WERI-Rb-1 (cell line): ENCODE measurements at regions not wholly inside any gene's neighbourhood (a gene's known extent, or its start where the extent isn't known, plus 50 kb on each side); places are given as distances from the start of the nearest gene placed in this dataset.

Experiments used
- DNase-seq: peaks from one replicate; pipeline ENCODE4 v3.0.0-alpha.2; 2020
- H3K27ac ChIP-seq: fragments of 250-450 bp; sonication (Bioruptor Pico); 2 replicates; pipeline ENCODE4 v1.5.1; 2020; ENCODE audit warnings: mild to moderate bottlenecking, moderate library complexity
- H3K27me3 ChIP-seq: fragments of 250-450 bp; sonication (Bioruptor Pico); 2 replicates; pipeline ENCODE4 v1.5.1; 2021; ENCODE audit warnings: mild to moderate bottlenecking, low read depth, moderate library complexity; ENCODE audit not compliant: insufficient read depth, severe bottlenecking
- H3K36me3 ChIP-seq: fragments of 250-450 bp; sonication (Bioruptor Pico); 2 replicates; pipeline ENCODE4 v1.5.1; 2020; ENCODE audit warnings: mild to moderate bottlenecking, moderate library complexity
- H3K4me3 ChIP-seq: 2 replicates; pipeline ENCODE4 v1.5.1; 2011; ENCODE audit warnings: low read depth, mild to moderate bottlenecking, control low read depth, low read length
- H3K9me3 ChIP-seq: fragments of 250-450 bp; sonication (Bioruptor Pico); 2 replicates; pipeline ENCODE4 v1.5.1; 2021; ENCODE audit warnings: mild to moderate bottlenecking, moderate library complexity; ENCODE audit not compliant: severe bottlenecking
- TF ChIP-seq, protein P1 (sequence below): IDR thresholded peaks from 2 replicates; pipeline ENCODE4 v1.5.1; 2011; ENCODE audit warnings: low read depth, mild to moderate bottlenecking, control low read depth, inconsistent platforms, low read length

DNA sequence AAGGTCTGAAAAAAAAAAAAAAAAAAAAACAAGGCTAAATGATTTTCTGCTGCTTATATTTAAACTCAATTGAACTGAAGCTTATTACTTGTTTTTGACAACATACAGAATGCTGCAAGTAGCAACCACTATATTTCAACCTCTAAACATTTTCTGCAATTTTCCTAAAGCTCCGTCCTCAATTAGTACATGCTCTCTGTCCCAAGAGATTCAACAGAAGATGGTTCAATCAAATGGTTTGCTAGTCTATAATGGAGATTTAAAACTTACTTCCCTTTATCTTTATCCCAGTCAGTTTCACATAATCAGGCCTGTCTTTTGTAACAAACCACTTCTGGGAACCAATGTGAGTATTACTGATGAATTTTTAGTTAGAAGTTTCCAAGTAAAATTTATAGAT, 485.1 kb upstream of the CDH7 start:
- Histone ChIP-seq H3K27ac (no peak overlapping the region), H3K27me3 (no peaks in the 10 kb centered on the region), H3K36me3 (no peaks in the 10 kb centered on the region), H3K4me3 (no peak overlapping the region), H3K9me3 (no peaks in the 10 kb centered on the region)
- TF ChIP-seq, protein P1, sequence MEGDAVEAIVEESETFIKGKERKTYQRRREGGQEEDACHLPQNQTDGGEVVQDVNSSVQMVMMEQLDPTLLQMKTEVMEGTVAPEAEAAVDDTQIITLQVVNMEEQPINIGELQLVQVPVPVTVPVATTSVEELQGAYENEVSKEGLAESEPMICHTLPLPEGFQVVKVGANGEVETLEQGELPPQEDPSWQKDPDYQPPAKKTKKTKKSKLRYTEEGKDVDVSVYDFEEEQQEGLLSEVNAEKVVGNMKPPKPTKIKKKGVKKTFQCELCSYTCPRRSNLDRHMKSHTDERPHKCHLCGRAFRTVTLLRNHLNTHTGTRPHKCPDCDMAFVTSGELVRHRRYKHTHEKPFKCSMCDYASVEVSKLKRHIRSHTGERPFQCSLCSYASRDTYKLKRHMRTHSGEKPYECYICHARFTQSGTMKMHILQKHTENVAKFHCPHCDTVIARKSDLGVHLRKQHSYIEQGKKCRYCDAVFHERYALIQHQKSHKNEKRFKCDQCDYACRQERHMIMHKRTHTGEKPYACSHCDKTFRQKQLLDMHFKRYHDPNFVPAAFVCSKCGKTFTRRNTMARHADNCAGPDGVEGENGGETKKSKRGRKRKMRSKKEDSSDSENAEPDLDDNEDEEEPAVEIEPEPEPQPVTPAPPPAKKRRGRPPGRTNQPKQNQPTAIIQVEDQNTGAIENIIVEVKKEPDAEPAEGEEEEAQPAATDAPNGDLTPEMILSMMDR = no peak
- DNase-seq = no peak

DNA sequence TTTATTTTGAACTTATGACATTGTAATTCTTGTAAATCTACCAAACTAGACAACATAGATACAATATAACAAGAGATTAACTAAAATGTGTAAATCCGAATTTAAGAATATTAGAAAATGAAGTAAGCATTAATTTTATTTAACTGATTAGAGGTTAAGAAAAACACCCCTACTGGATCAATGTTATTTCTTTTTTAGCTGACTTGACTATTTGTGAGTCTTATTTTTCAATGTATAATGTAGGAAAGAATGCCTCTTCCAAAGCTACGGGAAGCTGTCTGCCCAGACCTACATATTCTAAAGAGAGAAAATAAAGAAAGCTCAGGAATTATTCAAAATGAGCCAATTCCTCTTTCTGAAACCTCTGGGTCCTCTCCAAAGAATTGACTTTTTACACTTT, 490.8 kb upstream of the CDH7 start:
- DNase-seq = no peak
- Histone ChIP-seq H3K27me3 (no peaks in the 10 kb centered on the region), H3K27ac (no peak overlapping the region), H3K36me3 (no peaks in the 10 kb centered on the region), H3K4me3 (no peak overlapping the region), H3K9me3 (no peaks in the 10 kb centered on the region)
- TF ChIP-seq, protein P1 = no peak

DNA sequence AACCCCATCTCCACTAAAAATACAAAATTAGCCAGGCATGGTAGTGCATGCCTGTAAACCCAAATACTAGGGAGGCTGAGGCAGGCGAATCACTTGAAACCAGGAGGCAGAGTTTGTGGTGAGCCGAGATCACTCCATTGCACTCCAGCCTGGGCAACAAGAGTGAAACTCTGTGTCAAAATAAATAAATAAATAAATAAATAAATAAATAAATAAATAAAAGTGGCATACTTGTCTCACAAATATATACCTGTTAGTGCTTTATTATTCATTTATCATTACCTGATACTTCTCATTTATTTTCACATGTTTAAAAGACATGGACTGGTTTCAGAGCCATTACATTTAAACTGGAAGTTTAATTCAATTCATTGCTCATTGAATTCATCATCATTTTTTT, 491.4 kb upstream of the CDH7 start:
- Histone ChIP-seq H3K9me3 (no peaks in the 10 kb centered on the region), H3K27ac (no peak overlapping the region), H3K27me3 (no peaks in the 10 kb centered on the region), H3K36me3 (no peaks in the 10 kb centered on the region), H3K4me3 (no peak overlapping the region)
- TF ChIP-seq, protein P1 = no peak
- no peak for DNase-seq

DNA sequence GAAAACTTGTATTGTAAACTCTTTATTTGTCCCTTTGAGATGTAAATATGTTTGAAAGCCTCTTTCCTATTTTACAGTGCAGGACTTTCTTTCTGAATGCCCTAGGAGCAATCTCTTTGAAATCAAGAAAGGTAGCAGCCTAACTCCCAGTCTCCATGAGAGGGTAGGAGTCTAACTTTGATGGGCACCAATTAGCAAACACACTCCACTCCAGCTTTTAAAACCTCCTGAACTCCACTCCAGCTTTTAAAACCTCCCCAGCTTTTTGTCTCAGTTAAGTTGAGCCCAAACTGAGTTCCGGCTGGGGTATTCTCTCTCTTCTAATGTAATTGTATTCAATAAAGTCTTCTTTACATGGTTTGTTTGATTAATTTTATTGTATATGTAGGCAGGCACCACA, 493.7 kb upstream of the CDH7 start:
- H3K9me3 ChIP-seq = no peaks in the 10 kb centered on the region
- no peak for DNase-seq
- H3K27me3 ChIP-seq = no peaks in the 10 kb centered on the region
- H3K27ac ChIP-seq = no peak overlapping the region
- TF ChIP-seq, protein P1 = no peak
- H3K36me3 ChIP-seq = no peaks in the 10 kb centered on the region
- H3K4me3 ChIP-seq = no peak overlapping the region

DNA sequence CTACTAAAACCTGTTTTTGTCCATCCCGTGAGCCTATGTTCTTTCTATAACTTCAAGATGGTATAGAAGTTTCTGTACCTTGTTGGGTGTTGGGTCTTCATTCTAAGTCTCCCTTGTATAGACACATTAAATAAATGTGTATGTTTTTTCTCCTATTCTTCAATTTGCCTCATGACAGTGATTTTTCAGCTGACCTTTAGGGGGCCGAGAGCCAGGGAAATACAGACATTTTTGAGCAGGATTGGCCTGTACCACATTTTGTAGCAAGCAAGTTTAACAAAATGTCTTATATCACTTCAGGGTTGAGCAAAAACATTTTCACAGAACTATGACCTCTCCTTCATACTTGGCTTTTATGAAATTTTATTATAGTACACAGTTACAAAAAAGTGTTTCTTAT, 495.4 kb upstream of the CDH7 start:
- TF ChIP-seq, protein P1 = no peak
- H3K27ac ChIP-seq = no peak overlapping the region
- no peaks in the 10 kb centered on the region for H3K9me3 ChIP-seq
- DNase-seq = no peak
- no peaks in the 10 kb centered on the region for H3K36me3 ChIP-seq
- H3K4me3 ChIP-seq = no peak overlapping the region
- H3K27me3 ChIP-seq = no peaks in the 10 kb centered on the region

DNA sequence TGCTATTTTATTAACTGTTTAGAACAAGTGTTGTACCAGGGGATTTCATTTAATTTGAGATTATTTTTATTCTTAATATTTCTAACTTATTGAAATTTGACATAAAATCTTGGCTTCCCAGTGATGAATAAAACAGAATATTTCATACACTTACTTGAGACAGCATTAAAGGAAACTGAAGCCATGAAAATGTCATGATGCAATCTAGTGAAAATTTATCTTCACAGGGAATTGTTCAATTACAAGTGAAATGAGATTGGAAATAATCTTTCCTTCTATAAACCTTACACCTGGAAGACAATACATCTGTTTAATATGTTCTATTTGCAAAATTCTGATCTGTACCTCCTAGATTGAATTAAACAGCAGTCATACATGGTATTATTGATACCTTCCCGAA, 511.0 kb upstream of the CDH7 start:
- DNase-seq = no peak
- no peak overlapping the region for H3K4me3 ChIP-seq
- no peaks in the 10 kb centered on the region for H3K9me3 ChIP-seq
- TF ChIP-seq, protein P1 = no peak
- H3K36me3 ChIP-seq = no peaks in the 10 kb centered on the region
- no peaks in the 10 kb centered on the region for H3K27me3 ChIP-seq
- no peak overlapping the region for H3K27ac ChIP-seq
